ENCODE measurements at regions not wholly inside any gene's neighbourhood (a gene's known extent, or its start where the extent isn't known, plus 50 kb on each side); places are given as distances from the start of the nearest gene placed in this dataset.

DNA sequence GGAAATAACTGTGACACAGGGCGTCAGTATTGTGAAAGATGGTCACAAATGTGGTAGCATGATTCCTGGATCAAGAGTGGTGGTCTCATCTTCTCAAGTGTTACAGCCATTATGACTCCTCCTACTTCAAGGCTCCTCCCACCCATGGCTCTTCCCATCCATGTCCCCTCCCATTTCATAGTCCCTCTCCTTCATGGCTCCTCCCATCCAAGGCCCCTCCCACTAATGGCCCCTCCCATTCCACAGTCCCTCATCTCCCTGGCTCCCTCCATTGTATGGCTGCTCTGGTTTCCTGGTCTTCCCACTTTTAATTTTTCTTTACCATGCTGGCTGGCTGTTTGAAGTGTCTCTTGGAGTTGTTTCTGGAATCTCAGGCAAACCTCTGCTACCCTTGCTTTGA is 1375.2 kb upstream of the TMEM132C start:
- Histone ChIP-seq H3K4me3 (no peak overlapping the region), H3K4me1 (replicated peaks in 1 of 2) (no peaks in the 10 kb centered on the region), H3K27ac (no peak overlapping the region)
- 20 to 80% (median 73%) methylated on average over 1 of the region's 1 CpG; no CpG with 5 or more reads in 6 of the 10 experiments for WGBS, 10 experiments
- no peak for ATAC-seq (replicated peaks in 6 of 8)
- in situ Hi-C loops (cut with MboI; ENCODE audit: low pct_unique_long_range_greater_than_20kb in 2 of 9, low sequenced_read_pairs in 9 of 9, unreplicated experiment in 9 of 9), result no loop called here

- in situ Hi-C loops (cut with MboI; ENCODE audit: low pct_unique_long_range_greater_than_20kb in 2 of 9, low sequenced_read_pairs in 9 of 9, unreplicated experiment in 9 of 9), result no loop called here
- ATAC-seq (replicated peaks in 6 of 8), result peak in 1 of 8 experiments; percentile 59
- 0 to 95% (median 30%) methylated on average over 1 to 3 of the region's 4 CpGs; no CpG with 5 or more reads in 4 of the 10 experiments for WGBS, 10 experiments
- no peaks in the 10 kb centered on the region for H3K4me1 ChIP-seq (replicated peaks in 1 of 2)
- H3K27ac ChIP-seq, result no peak overlapping the region
- H3K4me3 ChIP-seq, result no peak overlapping the region
These were observed 1370.7 kb upstream of the TMEM132C start for GRCh38 chr12:126895951-126896913.

- Histone ChIP-seq H3K4me3 (no peak overlapping the region), H3K4me1 (replicated peaks in 1 of 2) (no peaks in the 10 kb centered on the region), H3K27ac (no peak overlapping the region)
- in situ Hi-C loops (cut with MboI; ENCODE audit: low pct_unique_long_range_greater_than_20kb in 2 of 9, low sequenced_read_pairs in 9 of 9, unreplicated experiment in 9 of 9), result no loop called here
- no peak for ATAC-seq (replicated peaks in 6 of 8)
- WGBS, 10 experiments, result 17 to 44% (median 21%) methylated on average over 1 of the region's 1 CpG; no CpG with 5 or more reads in 6 of the 10 experiments
These were observed 1369.9 kb upstream of the TMEM132C start for GRCh38 chr12:126897102-126897501.

- whole genome bisulfite sequencing, 10 experiments, result 20 to 100% (median 69%) methylated on average over 1 to 4 of the region's 5 CpGs; no CpG with 5 or more reads in 1 of the 10 experiments
- H3K27ac ChIP-seq, result no peak overlapping the region
- H3K4me1 ChIP-seq (replicated peaks in 1 of 2), result no peaks in the 10 kb centered on the region
- in situ Hi-C loops (cut with MboI; ENCODE audit: low pct_unique_long_range_greater_than_20kb in 2 of 9, low sequenced_read_pairs in 9 of 9, unreplicated experiment in 9 of 9), result no loop called here
- ATAC-seq (replicated peaks in 6 of 8), result no peak
- no peak overlapping the region for H3K4me3 ChIP-seq
These were observed 1369.2 kb upstream of the TMEM132C start for GRCh38 chr12:126897778-126898177.

DNA sequence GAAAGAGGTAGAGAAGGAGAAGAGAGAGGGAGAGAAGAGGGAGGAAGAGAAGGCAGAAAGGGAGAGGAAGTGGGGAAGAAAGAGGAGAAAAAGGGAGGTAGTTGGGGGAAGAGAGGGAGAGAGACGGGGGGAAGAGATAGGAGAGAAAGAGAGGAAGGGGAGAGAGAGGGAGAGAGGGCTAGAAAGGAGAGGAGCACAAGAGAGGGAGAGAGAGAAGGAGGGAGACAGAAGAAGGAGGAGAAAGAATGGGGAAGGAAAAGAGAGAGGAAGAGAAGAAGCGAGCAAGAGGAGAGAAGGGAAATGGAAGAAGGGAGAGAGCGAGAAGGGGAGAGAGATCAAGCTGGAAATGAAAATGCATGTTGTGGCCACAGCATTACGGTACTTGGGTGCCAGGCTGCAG is 1368.4 kb upstream of the TMEM132C start:
- WGBS, 10 experiments, result 20 to 93% (median 44%) methylated on average over 1 to 4 of the region's 4 CpGs; no CpG with 5 or more reads in 2 of the 10 experiments
- Histone ChIP-seq H3K27ac (no peak overlapping the region), H3K4me3 (no peak overlapping the region), H3K4me1 (replicated peaks in 1 of 2) (no peaks in the 10 kb centered on the region)
- in situ Hi-C loops (cut with MboI; ENCODE audit: low pct_unique_long_range_greater_than_20kb in 2 of 9, low sequenced_read_pairs in 9 of 9, unreplicated experiment in 9 of 9), result no loop called here
- no peak for ATAC-seq (replicated peaks in 6 of 8)

DNA sequence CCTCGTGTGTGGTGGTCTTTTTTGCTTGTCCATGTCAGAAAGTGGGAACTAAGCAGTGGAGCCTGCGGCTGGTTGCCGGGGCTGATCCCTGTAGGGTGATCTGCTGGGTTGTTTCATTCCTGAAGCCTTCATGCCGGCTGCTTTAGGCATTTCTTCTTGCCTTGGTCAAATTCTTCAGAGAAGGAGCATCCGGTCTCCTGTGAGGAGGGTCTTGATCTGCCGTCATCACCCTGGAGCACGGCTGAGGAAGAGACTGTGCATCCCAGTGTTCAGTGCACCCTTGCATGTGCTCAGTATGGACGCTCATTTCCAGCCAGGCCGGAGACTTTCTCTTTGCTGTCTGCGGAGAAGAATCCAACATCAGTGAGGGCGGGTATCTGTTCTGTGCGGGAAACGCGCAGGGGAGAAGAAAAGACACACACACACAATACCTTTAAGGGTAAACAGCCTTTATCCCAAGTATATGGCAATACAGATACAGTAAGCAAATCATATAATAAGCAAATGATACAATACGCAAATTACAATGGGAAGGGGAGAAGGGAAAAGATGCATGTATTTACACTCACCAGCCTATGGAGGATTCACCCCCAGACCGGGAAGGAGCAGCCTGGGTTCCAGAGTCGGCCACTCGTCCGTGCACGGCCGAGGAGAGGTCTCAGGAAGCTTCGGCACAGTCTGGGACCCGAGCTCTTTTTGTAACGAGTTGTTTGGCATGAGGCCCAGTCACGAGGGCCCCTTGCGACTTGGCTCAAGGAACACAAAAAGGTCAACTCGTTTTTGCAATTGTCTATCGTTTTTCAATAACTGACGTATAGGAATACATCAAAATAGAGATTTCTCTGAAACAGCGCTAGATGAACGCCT is 1366.8 kb upstream of the TMEM132C start:
- 49 to 88% (median 63%) methylated on average over 5 to 24 of the region's 31 CpGs; no CpG with 5 or more reads in 1 of the 10 experiments for WGBS, 10 experiments

DNA sequence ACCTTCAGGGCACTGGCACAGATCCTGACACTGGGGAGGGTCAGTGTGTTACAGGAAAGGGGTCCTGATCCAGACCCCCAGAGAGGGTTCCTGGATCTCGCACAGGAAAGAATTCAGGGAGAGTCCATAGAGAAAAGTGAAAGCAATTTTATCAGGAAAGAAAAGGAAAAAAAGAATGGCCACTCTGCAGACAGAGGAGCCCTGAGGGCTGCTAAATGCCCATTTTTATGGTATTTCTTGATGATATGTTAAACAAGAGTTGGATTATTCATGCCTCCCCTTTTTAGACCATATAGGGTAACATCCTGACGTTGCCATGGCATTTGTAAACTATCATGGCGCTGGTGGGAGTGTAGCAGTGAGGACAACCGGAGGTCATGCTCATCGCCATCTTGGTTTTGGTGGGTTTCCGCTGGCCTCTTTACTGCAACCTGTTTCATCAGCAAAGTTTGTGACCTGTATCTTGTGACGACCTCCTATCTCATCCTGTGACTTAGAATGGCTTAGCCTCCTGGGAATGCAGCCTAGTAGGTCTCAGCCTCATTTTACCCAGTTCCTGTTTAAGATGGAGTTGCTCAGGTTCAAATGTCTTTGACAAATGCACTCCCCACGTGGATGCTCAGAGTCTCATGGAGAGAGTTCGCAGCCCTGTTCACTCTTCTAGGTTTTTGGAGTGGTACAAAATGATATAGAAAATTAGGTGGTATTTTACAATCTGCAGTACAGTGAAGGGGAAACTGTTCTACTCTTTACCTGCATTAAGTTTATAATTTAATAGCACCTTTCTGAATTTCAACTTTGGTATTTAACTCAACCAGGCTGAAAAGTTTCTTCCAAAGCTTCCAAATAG is 1363.7 kb upstream of the TMEM132C start:
- in situ Hi-C loops (cut with MboI; ENCODE audit: low pct_unique_long_range_greater_than_20kb in 2 of 9, low sequenced_read_pairs in 9 of 9, unreplicated experiment in 9 of 9), result no loop called here
- Histone ChIP-seq H3K4me1 (replicated peaks in 1 of 2) (no peaks in the 10 kb centered on the region), H3K27ac (no peak overlapping the region), H3K4me3 (no peak overlapping the region)
- 11 to 100% (median 22%) methylated on average over 1 to 8 of the region's 9 CpGs for WGBS, 10 experiments
- ATAC-seq (replicated peaks in 6 of 8), result peak in 3 of 8 experiments; percentile 44 to 72 (median 67)

More for the DNA sequence above, 1366.8 kb upstream of the TMEM132C start:
- no peak for ATAC-seq (replicated peaks in 6 of 8)
- H3K4me1 ChIP-seq (replicated peaks in 1 of 2), result no peaks in the 10 kb centered on the region
- no peak overlapping the region for H3K27ac ChIP-seq
- in situ Hi-C loops (cut with MboI; ENCODE audit: low pct_unique_long_range_greater_than_20kb in 2 of 9, low sequenced_read_pairs in 9 of 9, unreplicated experiment in 9 of 9), result no loop called here
- no peak overlapping the region for H3K4me3 ChIP-seq

- Histone ChIP-seq H3K27ac (no peak overlapping the region), H3K4me3 (no peak overlapping the region), H3K4me1 (replicated peaks in 1 of 2) (no peaks in the 10 kb centered on the region)
- in situ Hi-C loops (cut with MboI; ENCODE audit: low pct_unique_long_range_greater_than_20kb in 2 of 9, low sequenced_read_pairs in 9 of 9, unreplicated experiment in 9 of 9), result no loop called here
- WGBS, 10 experiments, result no CpG with 5 or more reads among the region's 2 CpGs
- no peak for ATAC-seq (replicated peaks in 6 of 8)
These were observed 1361.2 kb upstream of the TMEM132C start for GRCh38 chr12:126905752-126906151.

- ATAC-seq (replicated peaks in 6 of 8), result peak in 3 of 8 experiments; percentile 55 to 74 (median 69)
- H3K27ac ChIP-seq, result no peak overlapping the region
- in situ Hi-C loops (cut with MboI; ENCODE audit: low pct_unique_long_range_greater_than_20kb in 2 of 9, low sequenced_read_pairs in 9 of 9, unreplicated experiment in 9 of 9), result no loop called here
- H3K4me1 ChIP-seq (replicated peaks in 1 of 2), result no peaks in the 10 kb centered on the region
- no peak overlapping the region for H3K4me3 ChIP-seq
- WGBS, 10 experiments, result 12 to 88% (median 39%) methylated on average over 1 to 6 of the region's 6 CpGs
These were observed 1358.8 kb upstream of the TMEM132C start for GRCh38 chr12:126907900-126908764.

GRCh38 chr12:126908765-126909142 is 1358.2 kb upstream of the TMEM132C start:
- Histone ChIP-seq H3K4me1 (replicated peaks in 1 of 2) (no peaks in the 10 kb centered on the region), H3K27ac (no peak overlapping the region), H3K4me3 (no peak overlapping the region)
- in situ Hi-C loops (cut with MboI; ENCODE audit: low pct_unique_long_range_greater_than_20kb in 2 of 9, low sequenced_read_pairs in 9 of 9, unreplicated experiment in 9 of 9), result no loop called here
- WGBS, 10 experiments, result 14 to 100% (median 33%) methylated on average over 2 to 3 of the region's 3 CpGs
- no peak for ATAC-seq (replicated peaks in 6 of 8)

GRCh38 chr12:126910570-126910969 is 1356.4 kb upstream of the TMEM132C start:
- ATAC-seq (replicated peaks in 6 of 8), result no peak
- WGBS, 10 experiments, result 0 to 78% (median 38%) methylated on average over 1 to 5 of the region's 7 CpGs; no CpG with 5 or more reads in 1 of the 10 experiments
- in situ Hi-C loops (cut with MboI; ENCODE audit: low pct_unique_long_range_greater_than_20kb in 2 of 9, low sequenced_read_pairs in 9 of 9, unreplicated experiment in 9 of 9), result no loop called here
- no peak overlapping the region for H3K4me3 ChIP-seq
- H3K27ac ChIP-seq, result no peak overlapping the region
- no peaks in the 10 kb centered on the region for H3K4me1 ChIP-seq (replicated peaks in 1 of 2)

GRCh38 chr12:126912111-126912510 is 1354.9 kb upstream of the TMEM132C start:
- WGBS, 10 experiments, result 67 to 95% (median 81%) methylated on average over 2 to 6 of the region's 6 CpGs; no CpG with 5 or more reads in 1 of the 10 experiments
- ATAC-seq (replicated peaks in 6 of 8), result no peak
- in situ Hi-C loops (cut with MboI; ENCODE audit: low pct_unique_long_range_greater_than_20kb in 2 of 9, low sequenced_read_pairs in 9 of 9, unreplicated experiment in 9 of 9), result no loop called here

More at GRCh38 chr12:126912111-126912510, 1354.9 kb upstream of the TMEM132C start:
- Histone ChIP-seq H3K4me3 (no peak overlapping the region), H3K27ac (no peak overlapping the region), H3K4me1 (replicated peaks in 1 of 2) (no peaks in the 10 kb centered on the region)

All from motor neuron (in vitro differentiated cells).